ENCODE measurements at regions not wholly inside any gene's neighbourhood (a gene's known extent, or its start where the extent isn't known, plus 50 kb on each side); places are given as distances from the start of the nearest gene placed in this dataset.

GRCh38 chr3:193829781-193830180 lies 236.8 kb downstream of the OPA1 start:
- DNase-seq, result no peak

GRCh38 chr3:193830791-193831191 lies 237.8 kb downstream of the OPA1 start:
- DNase-seq, result no peak

- no peak for DNase-seq
These were observed 238.8 kb downstream of the OPA1 start for GRCh38 chr3:193831495-193832455.

- no peak for DNase-seq
These were observed 239.9 kb downstream of the OPA1 start for GRCh38 chr3:193832833-193833413.

- no peak for DNase-seq
These were observed 240.6 kb downstream of the OPA1 start for GRCh38 chr3:193833592-193833991.

GRCh38 chr3:193835414-193835813 lies 242.4 kb downstream of the OPA1 start:
- DNase-seq, result no peak

- no peak for DNase-seq
These were observed 243.5 kb downstream of the OPA1 start for GRCh38 chr3:193836511-193836910.

- DNase-seq, result no peak
These were observed 243.9 kb downstream of the OPA1 start for GRCh38 chr3:193836918-193837317.

- DNase-seq, result no peak
These were observed 244.4 kb downstream of the OPA1 start for GRCh38 chr3:193837347-193837827.

GRCh38 chr3:193840111-193840641 lies 247.2 kb downstream of the OPA1 start:
- no peak for DNase-seq

- no peak for DNase-seq
These were observed 248.6 kb downstream of the OPA1 start for GRCh38 chr3:193841581-193841980.

- DNase-seq, result no peak
These were observed 249.2 kb downstream of the OPA1 start for GRCh38 chr3:193842029-193842798.

GRCh38 chr3:193842832-193843473 lies 249.9 kb downstream of the OPA1 start:
- no peak for DNase-seq

GRCh38 chr3:193843474-193844301 lies 250.7 kb downstream of the OPA1 start:
- DNase-seq, result no peak

GRCh38 chr3:193844472-193844871 lies 251.5 kb downstream of the OPA1 start:
- no peak for DNase-seq

GRCh38 chr3:193845144-193845543 lies 252.1 kb downstream of the OPA1 start:
- DNase-seq, result no peak

GRCh38 chr3:193846569-193846968 lies 253.6 kb downstream of the OPA1 start:
- no peak for DNase-seq

- no peak for DNase-seq
These were observed 254.4 kb downstream of the OPA1 start for GRCh38 chr3:193847402-193847801.

- no peak for DNase-seq
These were observed 255.5 kb downstream of the OPA1 start for GRCh38 chr3:193848547-193848946.

- DNase-seq, result no peak
These were observed 257.1 kb downstream of the OPA1 start for GRCh38 chr3:193850084-193850619.

- DNase-seq, result no peak
These were observed 258.4 kb downstream of the OPA1 start for GRCh38 chr3:193851428-193851847.

All from right forelimb (tissue), 1 donor.